ENCODE measurements at regions not wholly inside any gene's neighbourhood (a gene's known extent, or its start where the extent isn't known, plus 50 kb on each side); places are given as distances from the start of the nearest gene placed in this dataset.
"Not testable (repeated sequence)": the region's sequence is repeated elsewhere in the genome, so short reads cannot be mapped to it uniquely, and the experiment has no call there.

GRCh38 chr6:66494643-66495042 is 787.6 kb upstream of the EYS start:
- not testable (repeated sequence) for DNase-seq

GRCh38 chr6:66489269-66489987 is 782.4 kb upstream of the EYS start:
- no peak for DNase-seq

- no peak for DNase-seq
Observed at GRCh38 chr6:66481216-66481615, 774.2 kb upstream of the EYS start.

GRCh38 chr6:66478705-66479104 is 771.7 kb upstream of the EYS start:
- no peak for DNase-seq

GRCh38 chr6:66435321-66435720 is 728.3 kb upstream of the EYS start:
- DNase-seq, result no peak

GRCh38 chr6:66429210-66429609 is 722.2 kb upstream of the EYS start:
- no peak for DNase-seq

GRCh38 chr6:66423047-66423446 is 716.0 kb upstream of the EYS start:
- no peak for DNase-seq

GRCh38 chr6:66421570-66421969 is 714.5 kb upstream of the EYS start:
- DNase-seq, result no peak

- DNase-seq, result no peak
Observed at GRCh38 chr6:66418906-66419305, 711.9 kb upstream of the EYS start.

- DNase-seq, result no peak
Observed at GRCh38 chr6:66403966-66404365, 696.9 kb upstream of the EYS start.

GRCh38 chr6:66402873-66403272 is 695.8 kb upstream of the EYS start:
- no peak for DNase-seq

- DNase-seq, result no peak
Observed at GRCh38 chr6:66396549-66396948, 689.5 kb upstream of the EYS start.

GRCh38 chr6:66396145-66396544 is 689.1 kb upstream of the EYS start:
- no peak for DNase-seq

- no peak for DNase-seq
Observed at GRCh38 chr6:66390393-66390792, 683.4 kb upstream of the EYS start.

- DNase-seq, result no peak
Observed at GRCh38 chr6:66376001-66376400, 669.0 kb upstream of the EYS start.

GRCh38 chr6:66369407-66369806 is 662.4 kb upstream of the EYS start:
- no peak for DNase-seq

GRCh38 chr6:66362888-66363287 is 655.9 kb upstream of the EYS start:
- no peak for DNase-seq

GRCh38 chr6:66361886-66362285 is 654.9 kb upstream of the EYS start:
- no peak for DNase-seq

GRCh38 chr6:66357781-66358180 is 650.8 kb upstream of the EYS start:
- no peak for DNase-seq

- no peak for DNase-seq
Observed at GRCh38 chr6:66355471-66355870, 648.4 kb upstream of the EYS start.

- DNase-seq, result no peak
Observed at GRCh38 chr6:66344796-66345195, 637.8 kb upstream of the EYS start.

GRCh38 chr6:66340736-66341135 is 633.7 kb upstream of the EYS start:
- no peak for DNase-seq

GRCh38 chr6:66336176-66336575 is 629.1 kb upstream of the EYS start:
- no peak for DNase-seq

GRCh38 chr6:66328200-66328599 is 621.2 kb upstream of the EYS start:
- no peak for DNase-seq

GRCh38 chr6:66326228-66326627 is 619.2 kb upstream of the EYS start:
- DNase-seq, result no peak
